H9 (cell line): ENCODE measurements at regions not wholly inside any gene's neighbourhood (a gene's known extent, or its start where the extent isn't known, plus 50 kb on each side); places are given as distances from the start of the nearest gene placed in this dataset.

Source experiments
- DNase-seq: peaks from one replicate; pipeline ENCODE4 v3.0.0-alpha.2; 2017
- H2AFZ ChIP-seq: one replicate; pipeline ENCODE4 v1.6.1; 2013; ENCODE audit warnings: mild to moderate bottlenecking, low read length, control low read depth, moderate library complexity
- H2AK5ac ChIP-seq: 2 replicates; pipeline ENCODE4 v1.6.1; 2013; ENCODE audit warnings: low read length, control low read depth, mixed read lengths; ENCODE audit not compliant: insufficient read length
- H2BK120ac ChIP-seq: one replicate; pipeline ENCODE4 v1.6.1; 2013; ENCODE audit warnings: low read depth, mild to moderate bottlenecking, low read length, control low read depth, inconsistent platforms; ENCODE audit not compliant: poor library complexity, severe bottlenecking
- H2BK12ac ChIP-seq: 2 replicates; pipeline ENCODE4 v1.6.1; 2013; ENCODE audit warnings: low read length, control low read depth, mixed read lengths, low read depth; ENCODE audit not compliant: insufficient read length
- H2BK15ac ChIP-seq: 2 replicates; pipeline ENCODE4 v1.6.1; 2013; ENCODE audit warnings: low read depth, low read length, control low read depth
- H2BK20ac ChIP-seq: one replicate; pipeline ENCODE4 v1.6.1; 2013; ENCODE audit warnings: low read depth, mild to moderate bottlenecking, low read length, control low read depth, inconsistent platforms; ENCODE audit not compliant: poor library complexity, severe bottlenecking
- H2BK5ac ChIP-seq: 2 replicates; pipeline ENCODE4 v1.6.1; 2013; ENCODE audit warnings: low read length, control low read depth, mixed read lengths; ENCODE audit not compliant: insufficient read length
- H3K14ac ChIP-seq: 2 replicates; pipeline ENCODE4 v1.6.1; 2013; ENCODE audit warnings: low read length, control low read depth; ENCODE audit not compliant: insufficient read depth
- H3K18ac ChIP-seq: 2 replicates; pipeline ENCODE4 v1.6.1; 2013; ENCODE audit warnings: low read depth, mild to moderate bottlenecking, mixed read lengths, low read length, control low read depth; ENCODE audit not compliant: insufficient read length
- H3K23ac ChIP-seq: 2 replicates; pipeline ENCODE4 v1.6.1; 2013; ENCODE audit warnings: low read length, control low read depth, mixed read lengths, low read depth; ENCODE audit not compliant: insufficient read length
- H3K23me2 ChIP-seq: 2 replicates; pipeline ENCODE4 v1.6.1; 2013; ENCODE audit warnings: low read depth, mild to moderate bottlenecking, mixed read lengths, low read length, control low read depth; ENCODE audit not compliant: insufficient read length, poor library complexity, severe bottlenecking
- H3K27ac ChIP-seq: 2 replicates; pipeline ENCODE4 v1.5.1; 2013; ENCODE audit warnings: low read length, control low read depth, mixed read lengths, low read depth; ENCODE audit not compliant: insufficient read length
- H3K27me3 ChIP-seq: 2 replicates; pipeline ENCODE4 v1.6.1; 2013; ENCODE audit warnings: low read length, control low read depth, inconsistent platforms; ENCODE audit not compliant: insufficient read depth
- H3K4ac ChIP-seq: 2 replicates; pipeline ENCODE4 v1.6.1; 2013; ENCODE audit warnings: low read depth, mild to moderate bottlenecking, control low read depth, inconsistent platforms, low read length, moderate library complexity
- H3K4me1 ChIP-seq: 2 replicates; pipeline ENCODE4 v1.6.1; 2013; ENCODE audit warnings: low read length, control low read depth, inconsistent platforms; ENCODE audit not compliant: insufficient read depth
- H3K4me2 ChIP-seq: 2 replicates; pipeline ENCODE4 v1.6.1; 2013; ENCODE audit warnings: low read length, control low read depth, mixed read lengths; ENCODE audit not compliant: insufficient read length, insufficient read depth
- H3K56ac ChIP-seq: 2 replicates; pipeline ENCODE4 v1.6.1; 2013; ENCODE audit warnings: low read depth, mild to moderate bottlenecking, mixed read lengths, low read length, control low read depth; ENCODE audit not compliant: insufficient read length
- H3K79me1 ChIP-seq: 2 replicates; pipeline ENCODE4 v1.6.1; 2013; ENCODE audit warnings: low read depth, mild to moderate bottlenecking, moderate library complexity, low read length, control low read depth, inconsistent platforms; ENCODE audit not compliant: insufficient read depth, poor library complexity, severe bottlenecking
- H3K79me2 ChIP-seq: 2 replicates; pipeline ENCODE4 v1.6.1; 2013; ENCODE audit warnings: low read length, control low read depth, inconsistent platforms; ENCODE audit not compliant: insufficient read depth
- H3K9ac ChIP-seq: 2 replicates; pipeline ENCODE4 v1.6.1; 2013; ENCODE audit warnings: low read length, control low read depth, mixed read lengths; ENCODE audit not compliant: insufficient read length; ENCODE audit errors: extremely low read depth
- H3K9me3 ChIP-seq: one replicate; pipeline ENCODE4 v1.6.1; 2013; ENCODE audit warnings: low read depth, low read length, inconsistent platforms; ENCODE audit not compliant: control insufficient read depth
- H3T11ph ChIP-seq: one replicate; pipeline ENCODE4 v1.6.1; 2013; ENCODE audit warnings: mild to moderate bottlenecking, low read length, control low read depth, inconsistent platforms
- H4K20me1 ChIP-seq: one replicate; pipeline ENCODE4 v1.6.1; 2013; ENCODE audit not compliant: control insufficient read depth, insufficient read length, insufficient read depth
- H4K5ac ChIP-seq: 2 replicates; pipeline ENCODE4 v1.6.1; 2013; ENCODE audit warnings: low read depth, mild to moderate bottlenecking, mixed read lengths, low read length, control low read depth; ENCODE audit not compliant: insufficient read length
- H4K8ac ChIP-seq: replicated peaks from 2 replicates; pipeline ENCODE4 v1.6.1; 2013; ENCODE audit warnings: low read length, control low read depth, mixed read lengths, low read depth; ENCODE audit not compliant: insufficient read length
- H4K91ac ChIP-seq: 2 replicates; pipeline ENCODE4 v1.6.1; 2013; ENCODE audit warnings: low read depth, mild to moderate bottlenecking, moderate library complexity, mixed read lengths, low read length, control low read depth; ENCODE audit not compliant: insufficient read length
- H3K27ac Mint-ChIP-seq, 3 experiments: 2 replicates in 2 of 3; 3 replicates in 1 of 3; pipeline ENCODE4 v1.8.0; 2020 to 2021; ENCODE audit warnings: mixed read lengths in 3 of 3, mild to moderate bottlenecking in 1 of 3, moderate library complexity in 1 of 3
- H3K27me3 Mint-ChIP-seq: 2 replicates; pipeline ENCODE4 v1.8.0; 2021; ENCODE audit warnings: low read depth, mild to moderate bottlenecking, moderate library complexity, mixed read lengths
- H3K36me3 Mint-ChIP-seq, 3 experiments: 2 replicates in 2 of 3; 3 replicates in 1 of 3; pipeline ENCODE4 v1.8.0; 2020 to 2021; ENCODE audit warnings: low read depth in 3 of 3, mixed read lengths in 3 of 3; ENCODE audit not compliant: insufficient read depth in 1 of 3
- H3K4me1 Mint-ChIP-seq, 2 experiments: 2 replicates each; pipeline ENCODE4 v1.8.0; 2020; ENCODE audit warnings: mixed read lengths in 2 of 2
- H3K4me3 Mint-ChIP-seq, 2 experiments: 2 replicates in 1 of 2; 3 replicates in 1 of 2; pipeline ENCODE4 v1.8.0; 2020 to 2021; ENCODE audit warnings: mild to moderate bottlenecking in 2 of 2, mixed read lengths in 2 of 2, moderate library complexity in 1 of 2
- H3K9me3 Mint-ChIP-seq, 2 experiments: 2 replicates in 1 of 2; 3 replicates in 1 of 2; pipeline ENCODE4 v1.8.0; 2020; ENCODE audit warnings: mild to moderate bottlenecking in 2 of 2, mixed read lengths in 2 of 2, moderate library complexity in 1 of 2
- CTCF ChIP-seq: fragments of 200-600 bp; sonication (generic); conservative IDR thresholded peaks from 3 replicates; pipeline ENCODE4 v1.8.0; 2021; ENCODE audit warnings: antibody characterized with exemption, mild to moderate bottlenecking
- WGBS: extraction: QIAGEN DNeasy Blood & Tissue Kit; methylation state at CpG from one replicate; pipeline ENCODE4 v1.1.7; 2013; ENCODE audit warnings: missing lambda C conversion rate, low lambda C conversion rate, mixed read lengths; ENCODE audit not compliant: insufficient read length; ENCODE audit errors: extremely low coverage; 5-methylcytosine and 5-hydroxymethylcytosine counted together

- Histone ChIP-seq H3K27me3 (no peaks in the 10 kb centered on the region), H3K27ac (no peak overlapping the region), H3K4me1 (no peaks in the 10 kb centered on the region; the same call in 1 of the 2 replicates), H2AK5ac (no peak overlapping the region), H2BK120ac (no peak overlapping the region), H4K20me1 (no peaks in the 10 kb centered on the region), H3K9ac (no peak overlapping the region), H3K4me2 (no peak overlapping the region), H2BK15ac (no peak overlapping the region), H3K23ac (no peak overlapping the region), H3K9me3 (no peaks in the 10 kb centered on the region), H3K79me2 (no peaks in the 10 kb centered on the region), H2BK20ac (no peak overlapping the region), H3T11ph (no peak overlapping the region), H2BK12ac (no peak overlapping the region), H2AFZ (no peak overlapping the region), H3K4ac (no peak overlapping the region), H2BK5ac (no peak overlapping the region), H4K91ac (no peak overlapping the region), H3K79me1 (no peaks in the 10 kb centered on the region), H4K5ac (no peak overlapping the region), H3K14ac (no peak overlapping the region), H3K18ac (no peak overlapping the region), H4K8ac (no peak overlapping the region), H3K56ac (no peak overlapping the region), H3K23me2 (no peaks in the 10 kb centered on the region)
- Mint-ChIP-seq H3K36me3 (peaks cover 2 to 9% (median 4%) of the 10 kb centered on the region in 3 experiments; a peak in 4 of 7 replicates), H3K4me1 (peaks cover 39 to 58% of the 10 kb centered on the region in 2 experiments), H3K27ac (0 out of 7 replicates have a peak overlapping the region, but pooled peaks of 2 of the 3 experiments have one; percentile 19 to 59), H3K27me3 (no peaks in the 10 kb centered on the region; the same call in none of the 2 replicates), H3K4me3 (no peak overlapping the region), H3K9me3 (peaks cover 3 to 8% of the 10 kb centered on the region in 2 experiments; a peak in 4 of 5 replicates)
- no peak for DNase-seq
- TF ChIP-seq CTCF: no peak
- WGBS: no CpG with 5 or more reads among the region's 8 CpGs
Measured at GRCh38 chr1:22228074-22228473, 85.2 kb upstream of the WNT4 start.
